Gastroesophageal sphincter (tissue), 4 donors: ENCODE measurements at regions not wholly inside any gene's neighbourhood (a gene's known extent, or its start where the extent isn't known, plus 50 kb on each side); places are given as distances from the start of the nearest gene placed in this dataset.
"Not testable (repeated sequence)": the region's sequence is repeated elsewhere in the genome, so short reads cannot be mapped to it uniquely, and the experiment has no call there.

Experiments used
- ATAC-seq: fragments of 150-250 bp; one replicate; pipeline ENCODE4 v1.9.1; 2016; ENCODE audit warnings: mild to moderate bottlenecking, moderate library complexity
- H3K27ac ChIP-seq, 4 donors: fragments of 200-600 bp; sonication (generic) in 3 of 4; 1 replicate in 3 of 4; 2 replicates in 1 of 4; pipeline ENCODE4 v1.5.1; 2016 to 2019
- H3K27me3 ChIP-seq: fragments of 200-600 bp; sonication (generic); one replicate; pipeline ENCODE4 v1.5.1; 2019
- H3K36me3 ChIP-seq, 2 donors: fragments of 200-600 bp; sonication (generic); one replicate each; pipeline ENCODE4 v1.5.1; 2019; ENCODE audit warnings: control low read depth in 1 of 2
- H3K4me1 ChIP-seq, 3 donors: fragments of 200-600 bp; sonication (generic); 1 replicate in 2 of 3; 2 replicates in 1 of 3; pipeline ENCODE4 v1.5.1; 2016 to 2019; ENCODE audit warnings: control low read depth in 2 of 3
- H3K4me3 ChIP-seq, 2 donors: fragments of 200-600 bp; sonication (generic); one replicate each; pipeline ENCODE4 v1.5.1; 2019; ENCODE audit warnings: mild to moderate bottlenecking in 1 of 2, moderate library complexity in 1 of 2
- H3K9me3 ChIP-seq, 3 donors: fragments of 200-600 bp; sonication (generic); one replicate each; pipeline ENCODE4 v1.5.1; 2017 to 2019; ENCODE audit warnings: control low read depth in 2 of 3
- EP300 ChIP-seq: sonication (generic); formaldehyde crosslinking; IDR thresholded peaks from one replicate; pipeline ENCODE4 v1.6.1; 2017; ENCODE audit warnings: antibody characterized with exemption, mild to moderate bottlenecking
- POLR2A ChIP-seq, 2 donors: fragments of 450-650 bp; IDR thresholded peaks; one replicate each; pipeline ENCODE4 v1.6.1; 2017; ENCODE audit warnings: antibody characterized with exemption in 2 of 2, mild to moderate bottlenecking in 2 of 2, moderate library complexity in 1 of 2
- POLR2AphosphoS5 ChIP-seq: sonication (generic); formaldehyde crosslinking; IDR thresholded peaks from one replicate; pipeline ENCODE4 v1.6.1; 2017; ENCODE audit warnings: antibody characterized with exemption
- WGBS, 2 donors: methylation state at CpG; one replicate each; pipeline ENCODE4 v1.1.5; 2018; ENCODE audit warnings: low coverage in 1 of 2; 5-methylcytosine and 5-hydroxymethylcytosine counted together
- TF ChIP-seq, protein P1 (sequence below), 4 experiments: fragments of 200-600 bp in 2 of 4; fragments of 450-650 bp in 2 of 4; sonication (generic) in 1 of 4; IDR thresholded peaks; one replicate each; pipeline ENCODE4 v1.5.1; 2017 to 2019; ENCODE audit warnings: antibody characterized with exemption in 4 of 4, mild to moderate bottlenecking in 2 of 4, moderate library complexity in 2 of 4

DNA sequence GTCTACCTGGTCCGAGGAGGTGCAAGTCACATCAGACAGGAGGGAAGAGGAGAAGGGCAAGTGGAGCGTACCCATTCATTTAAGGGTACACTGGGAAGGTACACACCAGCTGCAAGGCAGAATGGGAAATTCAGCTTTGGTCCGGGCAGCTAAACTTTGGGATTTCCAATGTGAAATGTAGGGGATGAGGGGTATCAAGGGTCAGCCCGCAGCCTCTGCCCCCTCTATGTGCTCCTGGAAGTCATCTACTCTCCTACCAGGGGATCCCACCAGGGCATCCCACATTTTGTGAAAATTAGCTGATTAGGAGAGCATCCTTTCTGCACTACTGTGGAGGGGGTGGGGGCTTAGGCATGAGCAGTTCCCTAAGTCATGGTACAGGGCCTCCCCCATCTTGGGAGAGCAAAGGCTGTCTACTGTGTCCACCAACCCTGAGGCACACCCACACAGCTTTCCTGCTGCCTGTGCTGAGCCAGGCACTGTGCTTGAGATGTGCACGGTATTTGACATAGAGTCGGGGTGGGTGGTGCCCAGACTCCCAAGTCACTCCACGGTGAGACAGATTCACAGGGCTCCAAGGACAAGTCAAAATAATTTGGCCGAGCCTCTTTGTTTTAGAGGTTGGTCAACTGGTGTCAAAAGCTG lies 189.1 kb upstream of the SULF2 start:
- no peaks in the 10 kb centered on the region for H3K27me3 ChIP-seq
- no peaks in the 10 kb centered on the region for H3K9me3 ChIP-seq
- 90% methylated on average over 8 of the region's 8 CpGs; no CpG with 5 or more reads in 1 of the 2 donors for WGBS, 2 donors
- H3K36me3 ChIP-seq, result no peaks in the 10 kb centered on the region
- TF ChIP-seq POLR2AphosphoS5 (no peak), EP300 (no peak), POLR2A (IDR thresholded peaks at IDR 0.05) (no peak)
- TF ChIP-seq, protein P1, sequence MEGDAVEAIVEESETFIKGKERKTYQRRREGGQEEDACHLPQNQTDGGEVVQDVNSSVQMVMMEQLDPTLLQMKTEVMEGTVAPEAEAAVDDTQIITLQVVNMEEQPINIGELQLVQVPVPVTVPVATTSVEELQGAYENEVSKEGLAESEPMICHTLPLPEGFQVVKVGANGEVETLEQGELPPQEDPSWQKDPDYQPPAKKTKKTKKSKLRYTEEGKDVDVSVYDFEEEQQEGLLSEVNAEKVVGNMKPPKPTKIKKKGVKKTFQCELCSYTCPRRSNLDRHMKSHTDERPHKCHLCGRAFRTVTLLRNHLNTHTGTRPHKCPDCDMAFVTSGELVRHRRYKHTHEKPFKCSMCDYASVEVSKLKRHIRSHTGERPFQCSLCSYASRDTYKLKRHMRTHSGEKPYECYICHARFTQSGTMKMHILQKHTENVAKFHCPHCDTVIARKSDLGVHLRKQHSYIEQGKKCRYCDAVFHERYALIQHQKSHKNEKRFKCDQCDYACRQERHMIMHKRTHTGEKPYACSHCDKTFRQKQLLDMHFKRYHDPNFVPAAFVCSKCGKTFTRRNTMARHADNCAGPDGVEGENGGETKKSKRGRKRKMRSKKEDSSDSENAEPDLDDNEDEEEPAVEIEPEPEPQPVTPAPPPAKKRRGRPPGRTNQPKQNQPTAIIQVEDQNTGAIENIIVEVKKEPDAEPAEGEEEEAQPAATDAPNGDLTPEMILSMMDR (IDR thresholded peaks at IDR 0.05), result no peak
- peaks cover 0 to 35% (median 7%) of the 10 kb centered on the region in 3 donors for H3K4me1 ChIP-seq
- no peak for ATAC-seq
- peak overlapping the region in 3 of 4 donors; percentile 41 to 69 (median 45) for H3K27ac ChIP-seq
- no peak overlapping the region for H3K4me3 ChIP-seq

DNA sequence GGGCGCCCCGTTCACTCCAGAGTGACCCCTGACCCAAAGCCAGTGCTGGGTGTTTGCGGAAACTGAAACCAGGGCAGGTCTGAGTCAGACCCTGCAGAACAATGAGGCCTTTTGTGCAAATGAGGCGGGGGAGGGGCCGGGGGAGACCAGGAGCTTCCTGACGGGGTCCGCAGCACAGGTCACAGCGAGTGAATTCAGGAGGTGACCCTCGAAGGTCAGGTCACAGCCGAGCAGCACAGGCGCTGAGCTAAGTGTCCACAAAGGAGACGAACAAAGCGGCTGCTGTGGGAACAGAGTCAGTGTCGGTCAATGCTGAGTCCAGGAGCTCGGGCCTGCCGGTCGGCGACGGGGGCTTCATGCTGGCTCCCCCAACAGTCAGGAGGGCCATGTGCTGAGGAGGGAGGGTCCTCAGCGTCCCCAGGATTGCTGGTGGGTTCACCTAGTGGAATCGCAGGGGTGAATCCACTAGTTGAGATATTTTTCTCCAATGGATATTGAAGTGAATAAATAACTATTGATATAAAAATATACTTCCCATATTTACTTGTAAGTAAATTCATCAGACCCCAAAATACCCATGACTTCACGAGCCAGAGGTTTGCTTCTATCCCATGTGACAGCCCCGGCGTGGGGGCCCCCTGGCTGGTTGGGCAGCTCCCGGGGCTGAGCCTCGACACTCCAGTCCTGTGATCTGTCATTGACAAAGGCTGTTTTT lies 188.4 kb upstream of the SULF2 start:
- 75 to 77% methylated on average over 7 to 9 of the region's 26 CpGs for WGBS, 2 donors
- Histone ChIP-seq H3K9me3 (no peaks in the 10 kb centered on the region), H3K27me3 (no peaks in the 10 kb centered on the region), H3K36me3 (no peaks in the 10 kb centered on the region), H3K4me1 (peaks cover 0 to 35% (median 7%) of the 10 kb centered on the region in 3 donors), H3K4me3 (no peak overlapping the region), H3K27ac (peak overlapping the region in 3 of 4 donors; percentile 41 to 69 (median 45))
- ATAC-seq, result peak; percentile 65
- TF ChIP-seq POLR2AphosphoS5 (no peak), POLR2A (IDR thresholded peaks at IDR 0.05) (no peak), EP300 (no peak)
- TF ChIP-seq, protein P1 (IDR thresholded peaks at IDR 0.05), result no peak

DNA sequence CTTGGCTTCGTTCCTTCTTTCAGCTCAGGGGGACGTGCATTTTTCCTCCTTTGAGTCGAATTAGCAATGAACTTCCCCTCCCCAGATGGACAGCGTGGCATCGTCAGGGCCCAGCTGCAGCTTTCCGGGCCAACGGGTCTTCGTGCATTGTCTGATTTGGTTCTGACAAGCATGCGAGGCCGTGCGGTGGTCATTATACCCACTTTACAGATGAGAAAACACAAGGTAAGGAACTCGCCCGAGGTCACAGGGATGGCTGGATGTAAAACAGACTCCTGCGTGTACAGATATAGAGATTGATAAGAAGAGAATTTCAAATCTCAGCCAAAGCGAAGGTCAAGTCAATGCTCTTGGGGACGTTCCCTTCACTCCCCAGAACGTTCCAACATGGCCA lies 187.6 kb upstream of the SULF2 start:
- 80 to 85% methylated on average over 7 to 9 of the region's 17 CpGs for WGBS, 2 donors
- peaks cover 0 to 33% (median 6%) of the 10 kb centered on the region in 3 donors for H3K4me1 ChIP-seq
- ATAC-seq, result no peak
- no peaks in the 10 kb centered on the region for H3K27me3 ChIP-seq
- TF ChIP-seq POLR2AphosphoS5, result no peak
- TF ChIP-seq, protein P1 (IDR thresholded peaks at IDR 0.05), result no peak
- no peak for TF ChIP-seq POLR2A (IDR thresholded peaks at IDR 0.05)
- no peak for TF ChIP-seq EP300
- no peaks in the 10 kb centered on the region for H3K36me3 ChIP-seq
- H3K4me3 ChIP-seq, result no peak overlapping the region
- no peaks in the 10 kb centered on the region for H3K9me3 ChIP-seq
- peak overlapping the region in 3 of 4 donors; percentile 41 to 69 (median 45) for H3K27ac ChIP-seq

DNA sequence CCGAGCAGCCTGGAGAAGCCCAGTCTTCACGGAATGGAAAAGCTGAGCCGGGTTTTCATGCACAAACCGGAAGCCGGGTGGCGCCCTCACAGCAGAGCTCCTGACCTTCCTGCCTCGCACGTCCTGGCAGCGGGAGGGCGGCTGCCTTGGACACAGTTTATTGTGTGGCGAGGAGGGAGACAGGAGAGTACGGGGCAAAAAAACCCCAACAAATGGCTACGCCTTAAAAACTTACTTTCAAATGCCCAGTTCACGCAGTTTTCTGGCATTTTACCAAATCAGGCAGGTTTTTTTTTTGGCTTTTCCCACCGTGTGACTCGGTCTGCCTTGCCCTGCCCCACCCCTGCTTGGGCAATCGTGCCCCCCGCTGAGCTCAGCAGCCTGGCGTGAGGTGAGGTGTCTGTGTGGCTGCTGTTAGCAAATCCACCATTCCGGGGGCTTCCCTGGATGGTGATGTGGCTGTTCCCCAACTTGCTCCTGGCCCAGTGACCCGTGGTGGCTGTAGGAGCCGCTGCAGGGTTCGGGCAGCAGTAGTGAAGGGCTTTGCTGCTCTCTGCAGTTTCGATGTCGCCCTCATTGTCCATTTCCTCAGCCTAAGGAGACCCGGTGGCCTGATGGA lies 187.1 kb upstream of the SULF2 start:
- H3K27me3 ChIP-seq, H3K36me3 ChIP-seq, H3K9me3 ChIP-seq: not testable (repeated sequence)
- TF ChIP-seq, protein P1 (IDR thresholded peaks at IDR 0.05), result peak in 3 of 4 experiments; percentile 37 to 66 (median 45)
- H3K4me1 ChIP-seq, result peaks cover 0 to 28% (median 4%) of the 10 kb centered on the region in 3 donors
- peak; percentile 66 for ATAC-seq
- H3K4me3 ChIP-seq, result peak overlapping the region in 1 of 2 donors; percentile 25
- peak overlapping the region in 3 of 4 donors; percentile 41 to 69 (median 45) for H3K27ac ChIP-seq
- WGBS, 2 donors, result 44 to 80% methylated on average over 1 to 18 of the region's 26 CpGs
